Stimulated activated CD4-positive, alpha-beta T cell treated with anti-CD3 and anti-CD28 coated beads, Interleukin-15, amount 100 ng/mL, for 24 hours (primary cell): ENCODE measurements at regions not wholly inside any gene's neighbourhood (a gene's known extent, or its start where the extent isn't known, plus 50 kb on each side); places are given as distances from the start of the nearest gene placed in this dataset.

Experiments used
- DNase-seq: peaks from one replicate; pipeline ENCODE4 v3.0.0-alpha.2; 2020

DNA sequence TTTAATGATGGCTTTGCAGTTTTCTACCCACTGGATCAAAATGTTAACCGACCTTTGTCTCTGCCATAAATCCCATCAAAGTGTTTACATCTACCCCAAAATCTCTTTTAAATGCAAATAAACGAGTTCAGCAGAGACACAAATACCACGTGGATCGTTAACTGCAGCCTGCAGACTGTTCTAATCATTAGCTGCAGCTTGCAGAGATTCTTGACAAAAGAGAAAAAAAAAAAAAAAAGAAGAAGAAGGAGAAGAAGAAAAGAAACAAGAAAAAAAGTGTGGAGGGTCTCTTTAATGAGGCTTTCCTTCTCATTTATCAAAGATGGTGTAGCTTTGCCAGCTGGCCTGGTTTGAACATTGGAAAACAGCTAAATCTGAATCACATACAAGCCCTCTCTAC, 275.7 kb downstream of the NEDD1 start:
- DNase-seq = no peak

DNA sequence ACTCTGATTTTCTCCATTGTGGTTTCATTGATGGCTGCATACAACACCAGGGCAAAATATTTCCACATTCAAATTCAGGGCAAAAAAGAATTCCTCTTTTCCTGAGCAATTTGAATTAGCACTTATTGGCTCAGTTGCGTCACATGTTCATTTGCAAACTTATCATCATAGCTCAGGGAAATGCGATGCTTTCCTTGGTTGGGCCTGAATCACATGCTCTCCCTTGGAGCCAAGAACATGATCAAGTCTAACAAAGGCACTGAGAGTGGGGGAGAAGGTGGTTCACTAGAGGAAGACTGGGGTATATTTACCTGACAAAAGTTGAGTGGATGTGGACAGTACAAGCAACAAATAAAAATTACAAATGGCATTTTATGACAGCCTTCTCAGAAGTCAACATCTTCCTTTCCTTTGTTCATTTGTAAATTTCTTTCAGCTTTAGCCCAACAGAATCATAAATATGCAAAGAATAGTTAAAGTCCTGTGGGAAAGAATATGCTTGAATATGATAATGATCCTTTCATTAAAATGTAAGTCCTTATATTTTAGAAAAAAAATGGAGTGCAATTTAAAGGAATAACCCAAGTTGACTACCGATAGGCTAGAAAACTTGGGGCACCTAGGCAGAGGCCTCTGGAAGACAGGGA, 277.2 kb downstream of the NEDD1 start:
- no peak for DNase-seq

DNA sequence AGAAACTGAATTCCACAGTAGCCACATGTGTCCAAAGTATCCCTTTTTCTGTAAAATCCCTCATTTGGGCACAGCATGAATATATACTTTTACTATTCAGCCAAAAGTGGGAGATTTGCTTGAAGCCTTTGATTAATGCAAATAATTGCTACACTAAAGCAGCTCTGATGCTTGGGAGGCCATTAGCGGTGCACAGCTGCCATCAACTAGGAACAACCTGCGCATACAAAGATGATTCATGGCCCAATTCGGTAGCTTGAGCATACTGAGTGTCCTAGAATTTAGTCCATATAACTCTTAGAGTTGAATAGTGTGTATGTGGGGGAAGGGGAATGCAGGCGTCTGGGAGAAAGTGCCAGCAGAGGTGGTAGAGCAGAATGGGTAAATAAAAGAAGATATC, 277.0 kb upstream of the RMST start:
- DNase-seq = no peak

DNA sequence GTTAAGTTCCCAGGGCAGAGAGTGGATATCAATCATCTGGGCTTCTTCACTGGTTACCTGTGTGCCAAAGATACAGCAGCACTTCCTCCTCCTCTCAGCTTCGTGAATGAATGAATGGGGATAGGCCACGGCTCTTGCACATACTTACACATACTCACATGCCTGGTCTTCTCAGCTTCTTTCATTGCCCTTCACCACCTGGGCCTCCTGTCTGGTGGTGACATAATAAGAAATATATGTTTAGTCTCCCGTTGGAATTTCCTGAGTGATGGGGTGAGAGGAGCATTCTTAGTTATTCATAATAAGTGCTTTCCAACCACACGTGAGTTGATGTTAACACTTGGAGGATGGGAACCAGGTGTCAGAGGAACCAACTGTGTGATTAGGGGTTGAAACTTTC, 268.1 kb upstream of the RMST start:
- no peak for DNase-seq

DNA sequence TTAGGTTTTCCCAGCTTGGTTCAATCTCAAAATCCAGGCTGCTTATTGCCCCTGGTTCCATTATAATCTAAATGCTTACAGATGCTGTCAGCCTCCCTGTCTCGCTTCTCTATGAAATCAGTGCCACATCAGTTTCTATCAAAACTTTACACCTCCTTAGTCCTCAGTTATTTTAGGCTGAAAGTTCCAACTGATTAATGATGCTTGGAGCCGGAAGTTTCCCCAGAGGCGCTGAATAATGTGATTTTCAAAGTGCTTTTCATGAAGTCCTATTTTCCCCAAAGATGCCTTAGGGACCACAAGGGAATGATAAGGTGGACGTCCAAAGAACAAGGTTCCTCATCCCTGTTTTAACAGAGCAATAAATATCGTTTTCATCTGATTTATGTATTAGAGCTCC, 262.4 kb upstream of the RMST start:
- DNase-seq = no peak

DNA sequence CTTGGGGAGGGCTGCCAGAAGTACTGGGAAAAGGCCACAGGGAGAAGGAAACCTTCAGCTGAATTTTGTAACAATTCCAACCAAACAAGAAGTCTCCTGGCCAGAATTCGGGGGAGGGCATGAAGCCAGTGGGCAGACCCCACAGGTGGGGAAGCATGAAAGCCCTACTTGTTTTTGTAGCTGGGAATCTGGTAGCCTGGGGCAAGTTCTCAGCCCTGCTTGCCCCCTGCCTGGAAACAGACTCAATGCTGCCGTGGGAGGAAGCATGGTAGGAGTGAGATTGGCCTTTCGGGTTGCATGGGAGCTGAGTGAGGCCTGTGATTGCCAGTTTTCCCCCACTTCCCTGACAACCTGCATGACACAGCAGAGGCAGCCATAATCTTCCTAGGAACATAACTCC, 259.2 kb upstream of the RMST start:
- DNase-seq = no peak

DNA sequence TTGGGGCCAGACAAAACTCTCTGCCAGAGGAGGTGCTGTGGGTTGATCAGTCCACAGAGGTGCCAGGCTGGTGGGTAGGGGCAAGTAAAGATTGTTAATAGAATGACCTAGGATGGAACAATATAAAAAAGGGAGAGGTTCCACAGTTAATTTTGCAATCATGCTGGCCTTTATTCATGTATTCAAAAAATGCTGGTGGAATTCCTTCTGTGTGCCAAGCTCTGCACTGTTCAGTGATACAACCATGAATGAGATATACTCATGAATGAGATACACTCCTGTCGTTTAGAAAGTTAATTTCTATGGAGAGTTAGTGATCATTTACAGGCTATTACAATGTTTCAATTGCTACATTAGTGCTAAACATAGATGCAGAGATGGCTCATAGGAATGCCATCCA, 252.6 kb upstream of the RMST start:
- DNase-seq = no peak

DNA sequence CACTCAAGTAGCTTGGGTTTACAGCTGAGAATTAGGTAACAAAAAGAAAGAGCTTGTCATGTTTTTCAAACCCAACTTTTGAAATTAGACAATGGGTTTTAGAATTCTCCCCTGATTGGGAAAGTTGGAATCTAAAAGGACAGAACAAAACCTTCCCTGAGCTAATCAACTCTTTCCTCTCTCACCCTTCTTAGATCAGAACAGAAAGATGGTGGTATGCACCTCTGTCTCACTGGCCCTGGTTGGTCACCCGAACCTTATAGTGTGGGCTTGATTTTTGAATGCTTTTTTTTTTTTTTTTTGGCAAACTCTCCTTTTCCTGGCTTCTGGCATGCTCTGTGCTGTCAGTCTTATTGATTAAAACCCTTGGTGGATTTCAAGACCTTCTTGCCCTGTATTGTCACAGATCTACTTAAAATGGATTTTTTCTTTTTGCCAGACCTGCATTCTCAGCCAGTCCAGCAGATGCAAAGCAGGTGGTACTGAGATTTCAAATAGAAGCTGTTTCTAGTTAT, 251.1 kb upstream of the RMST start:
- DNase-seq = no peak

DNA sequence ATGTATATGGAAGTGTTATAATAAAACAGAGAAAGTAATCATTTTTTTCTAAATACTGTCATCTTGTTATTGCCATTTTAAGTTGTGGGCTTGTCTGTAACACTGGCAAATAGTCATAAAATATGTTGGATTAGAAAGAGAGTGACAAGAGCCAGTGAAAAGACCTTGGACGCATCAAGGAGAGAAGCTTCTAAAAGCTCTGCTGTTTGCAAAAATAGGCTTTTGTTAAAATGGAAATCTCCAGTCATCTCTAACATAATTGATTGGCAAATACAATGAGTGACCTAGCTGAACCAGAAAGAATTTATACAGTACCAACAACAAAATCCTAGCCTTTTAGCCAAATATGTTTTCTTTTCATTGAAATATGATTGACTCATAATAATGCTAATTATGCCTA, 245.8 kb upstream of the RMST start:
- no peak for DNase-seq

DNA sequence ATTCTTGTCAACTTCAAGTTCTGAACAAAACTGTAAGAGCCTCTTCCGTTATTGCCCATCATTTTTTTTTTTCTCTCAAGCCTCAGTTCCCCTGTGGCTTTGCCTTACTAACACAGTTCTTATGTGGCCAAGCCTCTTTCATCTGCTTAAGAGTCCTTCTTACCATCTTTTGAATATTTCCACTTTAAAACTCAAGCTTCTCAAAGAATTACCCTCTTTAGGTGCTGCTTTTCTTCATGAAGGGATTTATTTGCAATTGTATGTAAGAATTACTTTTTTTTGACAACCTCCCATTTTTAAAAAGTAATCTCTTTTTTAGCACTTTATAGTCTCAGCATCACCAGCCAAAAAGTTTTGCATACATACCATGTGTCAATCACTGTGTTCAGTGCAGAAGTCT, 240.2 kb upstream of the RMST start:
- DNase-seq = no peak

DNA sequence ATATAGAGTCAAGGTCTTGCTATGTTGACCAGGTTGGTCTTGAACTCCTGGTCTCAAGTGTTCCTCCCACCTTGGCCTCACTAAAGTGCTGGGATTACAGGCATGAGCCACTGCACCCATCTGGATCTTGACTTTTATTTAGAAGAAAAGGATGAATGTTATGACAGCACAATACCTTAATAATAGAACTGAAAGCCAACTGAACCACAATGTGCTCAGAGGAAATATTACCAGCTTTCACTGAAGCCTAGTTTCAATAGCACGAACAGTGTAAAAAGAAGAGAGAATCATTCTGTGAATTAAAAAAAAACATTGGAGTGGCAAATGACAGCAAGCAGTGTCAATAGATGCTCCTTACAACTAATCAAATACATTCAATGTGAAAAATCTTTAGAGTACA, 239.2 kb upstream of the RMST start:
- DNase-seq = no peak

DNA sequence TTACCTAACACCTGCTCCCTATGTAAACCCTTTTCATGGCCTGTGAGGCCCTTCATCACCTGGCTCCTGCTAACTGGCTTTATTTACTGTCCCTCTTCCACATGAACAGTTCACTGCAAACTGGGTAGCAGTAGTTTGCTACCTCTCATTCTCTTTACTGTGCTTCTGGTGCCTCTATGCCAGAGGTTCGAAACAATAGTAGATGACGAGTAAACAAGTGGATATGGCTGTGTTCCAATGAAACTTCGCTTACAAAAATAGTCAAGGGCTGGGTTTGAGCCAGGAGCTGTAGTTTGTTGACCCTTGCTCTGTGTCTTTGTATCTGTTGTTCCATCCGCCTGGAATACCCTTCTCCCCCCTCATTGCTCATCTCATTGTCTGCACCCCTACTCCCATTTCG, 233.6 kb upstream of the RMST start:
- DNase-seq = no peak

DNA sequence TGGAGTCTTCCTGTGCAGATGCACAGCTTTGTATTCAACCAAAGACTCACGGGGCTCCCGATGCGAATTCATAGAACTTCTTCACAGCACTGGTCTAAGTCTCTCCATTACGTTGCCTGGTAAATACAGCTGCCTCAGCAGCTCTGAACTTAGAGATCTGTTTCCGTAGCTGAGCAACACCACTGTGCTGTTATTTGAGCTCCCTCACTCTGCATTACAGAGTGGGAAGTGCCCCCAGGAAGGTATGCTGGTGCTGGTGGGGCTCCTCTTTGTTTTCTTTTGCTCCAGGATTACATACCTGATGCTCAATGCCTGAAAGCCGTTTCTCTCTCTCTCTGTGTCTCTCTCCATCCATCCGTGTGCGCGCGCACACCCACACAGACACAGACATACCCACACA, 227.5 kb upstream of the RMST start:
- no peak for DNase-seq

DNA sequence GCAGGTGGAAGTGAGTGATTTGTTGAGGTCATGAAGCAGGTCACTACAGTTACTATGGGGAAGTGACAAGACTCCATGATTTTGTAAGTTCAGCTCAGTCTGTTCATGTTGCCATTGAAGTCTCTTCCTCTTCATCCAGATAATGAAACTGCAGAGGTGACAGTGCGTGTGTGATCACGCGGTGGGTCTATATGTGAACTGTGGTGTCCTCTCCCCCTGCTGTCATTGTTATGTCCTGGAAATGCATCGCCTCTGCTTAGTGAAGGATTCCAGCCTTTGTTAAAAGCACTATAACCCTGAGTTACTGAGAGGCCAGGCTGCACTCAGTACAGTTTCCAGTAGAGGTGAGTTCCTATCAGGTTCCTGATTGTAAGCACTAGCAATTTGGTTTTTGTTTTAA, 216.2 kb upstream of the RMST start:
- no peak for DNase-seq

DNA sequence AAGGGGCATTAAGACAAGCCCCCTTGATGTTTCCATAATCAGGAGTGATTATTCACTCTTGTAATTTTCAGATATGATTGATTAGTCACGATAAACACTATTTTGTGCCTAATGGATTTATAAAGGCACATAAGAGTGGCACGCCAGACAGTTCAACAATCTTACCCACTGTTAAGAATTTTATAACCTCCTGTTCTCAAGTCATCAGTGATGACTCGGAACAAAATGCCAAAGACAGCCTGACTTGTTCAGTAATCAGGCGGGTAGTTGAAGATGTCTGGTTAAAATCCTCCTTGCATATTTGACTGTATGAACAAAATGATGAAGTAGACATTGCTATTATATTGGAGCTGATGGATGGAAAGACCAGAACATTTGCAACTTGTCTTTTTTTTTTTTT, 212.1 kb upstream of the RMST start:
- no peak for DNase-seq

DNA sequence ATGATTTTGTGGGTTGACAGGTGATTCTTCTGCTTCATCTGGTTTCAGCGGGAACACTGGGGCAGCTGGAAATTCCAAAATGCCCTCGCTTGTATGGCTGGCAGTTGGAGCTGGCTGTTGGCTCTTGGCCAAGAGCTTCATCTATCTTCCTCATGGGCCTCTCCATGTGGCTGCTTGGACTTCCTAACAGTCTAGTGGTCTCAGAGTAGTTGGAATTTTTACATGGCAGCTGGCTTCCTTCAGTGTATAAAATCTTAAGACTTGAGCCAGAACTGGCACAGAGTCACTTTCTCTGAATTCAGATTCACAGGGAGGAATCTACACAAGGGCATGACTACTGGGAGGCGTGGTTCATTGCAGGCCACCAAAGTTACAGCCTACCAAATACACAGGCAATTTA, 204.9 kb upstream of the RMST start:
- no peak for DNase-seq

DNA sequence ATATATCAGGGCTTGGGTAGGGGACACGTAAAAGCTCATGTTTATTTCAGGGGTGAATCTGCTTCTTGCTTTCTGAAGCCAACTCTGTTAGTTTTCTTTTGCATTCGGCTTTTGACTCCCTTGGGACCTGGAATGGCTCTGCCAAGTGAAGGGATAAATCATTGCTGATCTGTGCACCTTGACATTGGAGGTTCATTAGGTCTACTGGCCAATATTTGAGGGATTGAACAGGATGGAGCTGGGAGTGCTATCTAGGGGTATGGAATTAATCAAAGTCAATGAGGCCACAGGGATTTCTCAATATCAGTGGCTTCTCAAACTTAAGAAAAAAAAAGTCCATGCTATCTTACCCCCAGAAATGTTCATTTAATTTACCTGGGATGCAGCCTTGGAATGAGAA, 203.5 kb upstream of the RMST start:
- no peak for DNase-seq

DNA sequence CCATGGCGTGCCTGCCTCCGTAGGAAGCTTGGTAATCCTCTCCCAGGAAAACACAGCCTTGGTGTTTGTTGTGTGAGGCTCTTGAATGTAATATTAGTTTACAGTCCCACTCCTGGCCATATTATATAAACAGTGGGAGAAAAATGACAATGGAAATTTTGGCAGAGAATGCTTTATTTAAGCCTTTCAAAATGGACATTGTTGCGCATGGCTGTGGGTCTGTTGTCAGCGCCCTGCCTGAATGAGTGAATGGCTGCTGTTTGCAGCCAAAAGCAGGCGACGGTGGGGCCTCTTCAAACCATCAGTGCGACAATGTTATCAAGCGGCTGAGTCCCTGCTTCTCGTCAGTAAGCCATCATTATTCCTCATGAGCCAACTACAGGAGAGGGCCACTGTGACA, 201.8 kb upstream of the RMST start:
- DNase-seq = no peak

DNA sequence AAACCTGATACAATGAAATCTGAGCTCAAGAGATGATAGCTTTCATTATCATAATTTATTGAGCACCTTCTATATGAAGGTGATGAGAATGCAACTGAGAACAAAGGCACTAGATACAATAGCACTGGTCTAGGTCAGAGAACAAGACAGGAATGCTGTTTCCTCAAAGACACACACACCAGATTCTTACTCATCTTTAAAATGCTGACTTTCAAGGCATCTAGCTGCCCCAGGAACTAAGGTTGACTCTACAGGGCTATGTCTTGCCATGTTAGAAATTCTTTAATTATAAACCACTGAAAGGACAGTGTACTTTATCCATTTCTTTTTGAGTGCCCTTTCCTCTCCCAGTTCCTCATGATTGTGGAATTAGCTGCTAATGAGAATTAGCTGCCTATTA, 195.4 kb upstream of the RMST start:
- DNase-seq = no peak

DNA sequence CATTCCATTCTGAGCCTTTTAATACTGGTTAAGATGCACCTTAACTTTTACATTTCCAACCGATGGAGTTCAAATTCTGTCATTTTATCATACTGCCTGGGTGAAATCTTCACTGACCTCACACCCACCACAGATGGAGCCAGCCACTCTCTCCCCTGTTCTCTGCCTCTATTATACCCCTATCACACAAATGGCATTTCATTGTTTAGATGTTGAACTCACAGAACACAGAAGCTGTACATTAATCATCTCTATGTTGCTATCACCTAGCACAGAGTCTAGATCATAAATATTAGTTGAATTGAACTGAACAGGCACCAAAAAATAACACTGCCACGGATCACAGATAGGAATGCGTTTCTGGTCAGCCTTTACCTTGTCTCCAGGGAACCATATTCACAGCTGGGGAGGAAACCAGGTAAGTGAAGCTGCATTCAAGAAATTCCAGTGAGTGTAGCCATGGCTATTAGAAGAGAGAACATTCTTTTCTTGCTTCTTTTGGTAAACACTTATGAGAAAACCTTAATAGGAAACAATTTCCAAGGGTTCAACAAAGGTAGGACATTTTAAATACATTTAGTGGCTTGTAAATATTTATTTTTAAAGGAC, 194.9 kb upstream of the RMST start:
- no peak for DNase-seq

DNA sequence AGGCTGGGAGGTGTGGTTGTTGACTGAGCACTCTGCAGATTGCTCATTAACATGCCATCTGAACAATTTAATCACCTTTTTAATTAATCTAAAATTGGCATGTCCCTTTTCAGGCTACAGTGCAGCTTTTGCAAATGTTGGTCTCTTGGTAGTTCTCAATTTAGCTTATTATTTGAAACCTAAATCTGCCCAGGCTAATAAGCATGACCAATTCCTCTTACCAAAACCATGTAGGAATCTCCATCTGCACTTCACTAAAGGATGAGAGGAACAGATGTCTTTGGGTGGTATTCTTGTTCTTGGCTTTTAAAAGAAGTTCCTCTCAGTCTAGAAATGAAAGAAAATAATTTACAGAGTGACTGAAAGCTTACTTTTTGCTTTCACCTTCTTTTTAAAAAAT, 190.1 kb upstream of the RMST start:
- DNase-seq = no peak

DNA sequence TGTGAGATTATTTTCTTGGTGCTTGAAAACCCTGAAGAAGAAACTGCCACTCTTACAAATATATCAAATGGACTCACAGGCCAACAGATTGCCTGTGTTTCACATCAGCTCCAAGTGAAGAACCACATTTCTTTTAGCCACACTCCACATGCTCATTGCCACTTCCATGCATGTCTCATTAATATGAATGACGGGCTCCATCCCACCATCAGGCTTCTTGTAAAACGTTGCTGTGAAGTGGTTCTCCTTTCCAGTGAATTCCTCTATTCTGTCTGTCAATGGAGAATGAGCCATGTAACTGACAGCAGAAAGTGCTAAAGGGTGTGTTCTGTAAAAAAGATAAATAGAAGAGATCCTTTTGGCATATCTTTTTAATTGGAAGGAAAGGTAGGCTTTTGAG, 188.2 kb upstream of the RMST start:
- DNase-seq = no peak

DNA sequence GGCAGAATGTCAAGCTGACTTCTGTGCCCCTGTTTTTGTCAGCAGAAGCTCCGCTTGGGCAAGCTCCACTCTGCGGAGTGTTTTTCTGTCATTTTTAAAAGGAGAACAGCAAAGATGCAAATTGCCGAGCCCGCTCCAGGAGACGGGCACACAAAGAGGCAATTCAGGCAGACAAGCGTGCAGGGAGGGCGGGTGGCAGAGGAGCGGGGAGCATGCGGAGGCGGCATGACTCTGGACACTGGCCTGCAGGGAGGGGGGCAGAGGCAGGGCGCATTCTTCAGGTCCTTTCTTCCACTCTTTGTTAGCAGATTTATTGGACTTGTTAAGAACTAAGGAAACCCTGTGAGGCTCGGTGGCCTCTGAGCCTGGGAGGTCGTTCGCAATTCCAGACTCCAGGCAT, 187.3 kb upstream of the RMST start:
- DNase-seq = no peak

DNA sequence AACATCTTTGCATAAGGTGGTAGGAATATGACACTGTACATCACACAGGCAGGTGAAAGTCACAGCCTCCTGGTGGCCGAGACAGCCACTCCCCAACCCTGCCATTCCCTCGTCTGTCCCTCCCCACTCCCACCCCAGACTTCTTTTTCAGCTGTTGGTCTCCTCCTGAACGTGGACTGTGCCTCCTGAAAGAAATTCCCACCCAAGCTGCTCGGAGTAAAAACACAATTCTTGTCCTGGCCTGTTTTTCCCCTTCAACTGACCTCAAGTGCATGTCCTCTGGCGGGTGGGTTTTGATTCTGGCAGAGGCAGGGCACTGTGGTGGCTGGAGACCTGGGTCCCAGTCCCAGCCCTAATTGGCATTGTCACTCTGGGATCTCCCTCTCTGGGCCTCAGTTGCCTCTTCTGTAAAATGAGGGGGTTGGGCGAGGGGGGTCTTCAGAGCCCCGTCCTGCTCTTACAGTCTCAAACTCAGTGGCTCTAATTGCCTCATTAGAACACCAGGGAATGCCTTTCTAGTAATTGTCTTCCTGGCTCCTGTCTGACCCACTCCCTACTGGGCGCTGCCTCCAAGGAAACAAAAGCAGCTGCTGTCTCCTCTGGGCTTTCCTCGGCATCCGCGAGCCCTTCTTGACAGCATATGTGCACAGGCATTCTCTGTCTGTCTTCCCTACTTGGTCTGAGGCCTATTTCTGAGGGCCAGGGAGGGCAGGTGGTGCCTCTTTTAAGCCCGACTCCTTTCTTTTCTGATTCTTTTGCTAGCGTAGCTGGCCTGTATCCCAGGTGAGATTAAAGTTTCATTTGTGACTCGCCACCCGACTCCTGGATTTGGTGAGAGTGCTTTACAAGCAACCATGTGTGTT, 186.6 kb upstream of the RMST start:
- no peak for DNase-seq
